ENCODE measurements at regions not wholly inside any gene's neighbourhood (a gene's known extent, or its start where the extent isn't known, plus 50 kb on each side); places are given as distances from the start of the nearest gene placed in this dataset.

DNA sequence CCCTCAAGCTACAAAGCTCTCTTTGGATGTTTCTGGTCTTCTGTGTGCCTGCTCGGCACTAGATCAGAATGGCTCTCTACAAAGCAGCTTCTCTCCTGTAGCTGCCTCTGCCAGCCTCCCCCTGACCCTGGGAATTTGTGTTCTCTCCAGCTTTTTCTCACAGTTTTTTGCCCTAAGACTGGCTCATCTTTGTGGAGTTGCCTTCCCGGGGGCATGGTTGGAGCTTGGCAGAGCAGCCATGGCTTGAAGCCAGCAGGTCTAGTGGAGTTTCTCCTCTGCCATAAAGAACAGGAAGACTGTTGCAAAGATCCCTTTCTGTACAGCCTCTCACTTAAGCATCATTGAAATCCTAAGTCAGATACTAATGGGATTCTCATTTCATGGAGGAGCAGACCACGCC is 163.3 kb upstream of the MAMLD1 start:
- WGBS (ENCODE audit: insufficient coverage, low coverage, low lambda C conversion rate, missing lambda C conversion rate), result 71% methylated on average over 3 of the region's 3 CpGs
- intact Hi-C loops (cut with DNase I), result no loop called here
- TF ChIP-seq, protein P1, sequence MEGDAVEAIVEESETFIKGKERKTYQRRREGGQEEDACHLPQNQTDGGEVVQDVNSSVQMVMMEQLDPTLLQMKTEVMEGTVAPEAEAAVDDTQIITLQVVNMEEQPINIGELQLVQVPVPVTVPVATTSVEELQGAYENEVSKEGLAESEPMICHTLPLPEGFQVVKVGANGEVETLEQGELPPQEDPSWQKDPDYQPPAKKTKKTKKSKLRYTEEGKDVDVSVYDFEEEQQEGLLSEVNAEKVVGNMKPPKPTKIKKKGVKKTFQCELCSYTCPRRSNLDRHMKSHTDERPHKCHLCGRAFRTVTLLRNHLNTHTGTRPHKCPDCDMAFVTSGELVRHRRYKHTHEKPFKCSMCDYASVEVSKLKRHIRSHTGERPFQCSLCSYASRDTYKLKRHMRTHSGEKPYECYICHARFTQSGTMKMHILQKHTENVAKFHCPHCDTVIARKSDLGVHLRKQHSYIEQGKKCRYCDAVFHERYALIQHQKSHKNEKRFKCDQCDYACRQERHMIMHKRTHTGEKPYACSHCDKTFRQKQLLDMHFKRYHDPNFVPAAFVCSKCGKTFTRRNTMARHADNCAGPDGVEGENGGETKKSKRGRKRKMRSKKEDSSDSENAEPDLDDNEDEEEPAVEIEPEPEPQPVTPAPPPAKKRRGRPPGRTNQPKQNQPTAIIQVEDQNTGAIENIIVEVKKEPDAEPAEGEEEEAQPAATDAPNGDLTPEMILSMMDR (IDR thresholded peaks at IDR 0.05), result no peak
- no peak for TF ChIP-seq POLR2A (IDR thresholded peaks at IDR 0.05)
- H3K4me1 ChIP-seq, result peaks cover 0 to 3% (median 0%) of the 10 kb centered on the region in 4 donors
- no peaks in the 10 kb centered on the region for H3K9me3 ChIP-seq
- no peak overlapping the region for H3K27ac ChIP-seq
- no peak overlapping the region for H3K4me3 ChIP-seq
- no peak for DNase-seq
- no peak for ATAC-seq
- no peaks in the 10 kb centered on the region for H3K27me3 ChIP-seq
- H3K36me3 ChIP-seq, result no peaks in the 10 kb centered on the region

DNA sequence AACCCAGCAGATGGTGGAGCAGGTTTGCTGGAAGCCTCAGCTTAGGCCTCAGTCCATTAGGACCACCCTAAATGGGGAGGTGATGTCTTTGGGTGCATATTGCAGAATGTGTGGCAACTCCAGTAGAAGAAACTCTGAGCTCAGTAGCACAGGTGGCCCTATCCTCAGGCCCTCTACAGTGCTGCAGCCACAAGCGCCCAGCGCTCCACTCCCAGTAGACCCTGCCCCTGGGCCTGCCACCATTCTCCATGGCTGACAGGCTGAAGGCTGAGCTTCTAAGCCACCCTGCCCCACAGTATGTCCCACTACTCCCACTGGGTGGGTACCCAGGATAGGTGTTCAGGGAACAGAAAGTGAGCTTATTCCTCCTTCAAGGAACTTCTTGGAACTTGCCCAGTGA is 162.8 kb upstream of the MAMLD1 start:
- WGBS (ENCODE audit: insufficient coverage, low coverage, low lambda C conversion rate, missing lambda C conversion rate), result no CpG with 5 or more reads among the region's 2 CpGs
- no peaks in the 10 kb centered on the region for H3K36me3 ChIP-seq
- no peak for ATAC-seq
- peaks cover 0 to 8% (median 0%) of the 10 kb centered on the region in 4 donors for H3K4me1 ChIP-seq
- no peaks in the 10 kb centered on the region for H3K9me3 ChIP-seq
- TF ChIP-seq, protein P1 (IDR thresholded peaks at IDR 0.05), result no peak
- no peak for TF ChIP-seq POLR2A (IDR thresholded peaks at IDR 0.05)
- H3K4me3 ChIP-seq, result no peak overlapping the region
- H3K27ac ChIP-seq, result no peak overlapping the region
- intact Hi-C loops (cut with DNase I), result no loop called here
- H3K27me3 ChIP-seq, result no peaks in the 10 kb centered on the region
- DNase-seq, result no peak

DNA sequence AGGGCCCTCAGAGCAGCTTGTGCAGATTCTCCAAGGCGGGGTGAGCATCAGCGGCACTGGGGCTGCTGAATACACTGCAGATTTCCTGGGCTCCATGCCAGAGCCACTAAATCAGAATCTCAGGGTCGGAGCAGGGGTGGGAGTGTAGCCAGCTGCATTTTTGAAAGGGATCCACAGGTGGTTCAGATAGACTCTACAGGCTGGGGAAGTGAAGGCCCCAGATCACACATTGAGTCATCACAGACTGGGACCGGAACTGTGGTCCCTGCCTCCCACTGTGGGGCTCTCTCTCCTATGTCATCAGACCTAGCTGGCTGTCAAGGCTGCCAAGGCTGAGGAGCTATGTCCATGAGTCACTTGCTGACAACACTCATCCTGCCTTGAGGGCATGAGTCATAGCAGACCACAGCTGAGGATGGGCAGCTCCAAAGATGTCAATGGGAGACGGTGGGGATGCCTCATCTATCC is 162.3 kb upstream of the MAMLD1 start:
- WGBS (ENCODE audit: insufficient coverage, low coverage, low lambda C conversion rate, missing lambda C conversion rate), result 60% methylated on average over 2 of the region's 5 CpGs
- TF ChIP-seq, protein P1 (IDR thresholded peaks at IDR 0.05), result no peak
- TF ChIP-seq POLR2A (IDR thresholded peaks at IDR 0.05), result no peak
- DNase-seq (peak in 1 of 3 donors; percentile 44), ATAC-seq (peak in 2 of 4 donors; percentile 10 to 81)
- Histone ChIP-seq H3K4me3 (no peak overlapping the region), H3K27me3 (no peaks in the 10 kb centered on the region), H3K36me3 (no peaks in the 10 kb centered on the region), H3K9me3 (no peaks in the 10 kb centered on the region), H3K27ac (no peak overlapping the region), H3K4me1 (peaks cover 0 to 8% (median 0%) of the 10 kb centered on the region in 4 donors)
- intact Hi-C loops (cut with DNase I), result no loop called here

DNA sequence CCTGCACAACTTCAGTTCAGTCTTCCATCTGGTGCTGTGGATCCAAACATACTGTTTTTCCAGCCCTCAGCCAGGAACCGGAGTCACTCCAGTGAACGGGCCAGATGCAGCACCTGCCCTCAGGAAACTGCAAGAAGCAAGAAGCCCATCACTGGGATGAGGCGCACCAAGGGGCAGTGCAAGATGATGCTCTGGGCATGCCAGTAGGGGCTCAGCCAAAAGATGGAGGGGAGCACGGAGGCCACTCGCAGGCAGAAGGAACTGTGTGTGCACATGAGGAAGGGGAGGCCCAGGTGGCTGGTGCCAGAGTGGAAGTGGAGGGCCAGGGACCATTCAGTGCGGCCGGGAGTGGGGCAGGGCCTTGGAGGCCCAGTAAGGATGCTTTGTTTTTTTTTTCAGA is 161.7 kb upstream of the MAMLD1 start:
- no peak for ATAC-seq
- no peaks in the 10 kb centered on the region for H3K27me3 ChIP-seq
- WGBS (ENCODE audit: insufficient coverage, low coverage, low lambda C conversion rate, missing lambda C conversion rate), result 84% methylated on average over 4 of the region's 7 CpGs
- no peak for DNase-seq
- H3K27ac ChIP-seq, result no peak overlapping the region
- intact Hi-C loops (cut with DNase I), result no loop called here
- TF ChIP-seq, protein P1 (IDR thresholded peaks at IDR 0.05), result no peak
- TF ChIP-seq POLR2A (IDR thresholded peaks at IDR 0.05), result no peak
- H3K4me1 ChIP-seq, result peaks cover 0 to 8% (median 0%) of the 10 kb centered on the region in 4 donors
- no peaks in the 10 kb centered on the region for H3K9me3 ChIP-seq
- no peaks in the 10 kb centered on the region for H3K36me3 ChIP-seq
- H3K4me3 ChIP-seq, result no peak overlapping the region

DNA sequence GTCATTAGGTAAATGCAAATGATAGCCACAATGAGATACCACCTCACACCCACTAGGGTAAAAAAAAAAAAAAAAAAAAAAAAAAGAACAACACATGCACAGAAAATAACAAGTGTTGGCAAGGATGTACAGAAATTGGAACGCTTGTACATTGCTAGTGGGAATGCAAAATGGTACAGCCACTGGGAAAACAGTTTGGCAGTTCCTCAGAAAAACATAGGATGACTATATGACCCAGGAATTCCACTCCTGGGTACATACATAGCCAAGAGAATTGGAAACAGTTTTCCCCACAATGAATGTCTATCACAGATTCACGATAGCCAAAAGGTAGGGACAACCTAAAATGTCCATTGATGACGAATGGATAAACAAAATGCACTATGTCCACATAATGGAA is 161.3 kb upstream of the MAMLD1 start:
- no peak overlapping the region for H3K4me3 ChIP-seq
- DNase-seq (no peak), ATAC-seq (no peak)
- H3K27me3 ChIP-seq, result no peaks in the 10 kb centered on the region
- no peaks in the 10 kb centered on the region for H3K36me3 ChIP-seq
- TF ChIP-seq, protein P1 (IDR thresholded peaks at IDR 0.05), result no peak
- no peak for TF ChIP-seq POLR2A (IDR thresholded peaks at IDR 0.05)
- no peaks in the 10 kb centered on the region for H3K9me3 ChIP-seq
- intact Hi-C loops (cut with DNase I), result no loop called here
- H3K4me1 ChIP-seq, result peaks cover 0 to 8% (median 0%) of the 10 kb centered on the region in 4 donors
- whole genome bisulfite sequencing (ENCODE audit: insufficient coverage, low coverage, low lambda C conversion rate, missing lambda C conversion rate), result 81% methylated on average over 3 of the region's 3 CpGs
- H3K27ac ChIP-seq, result no peak overlapping the region

All from right lobe of liver (tissue), 6 donors.